Keratinocyte (primary cell): ENCODE measurements at regions not wholly inside any gene's neighbourhood (a gene's known extent, or its start where the extent isn't known, plus 50 kb on each side); places are given as distances from the start of the nearest gene placed in this dataset.

Experiments
- DNase-seq: peaks from one replicate; pipeline ENCODE4 v3.0.0-alpha.2; 2011; ENCODE audit warnings: low read depth, missing footprints, low spot score
- FAIRE-seq: peaks from 2 replicates; lab custom pipeline; 2011; peaks lifted over from hg19 to GRCh38; lab: Jason Lieb, UNC
- H2AFZ ChIP-seq: 2 replicates; pipeline ENCODE4 v1.6.0; 2012; ENCODE audit warnings: low read length, control low read depth, inconsistent platforms; ENCODE audit not compliant: control insufficient read depth
- H3K27ac ChIP-seq: 2 replicates; pipeline ENCODE4 v1.5.1; 2011; ENCODE audit warnings: low read length; ENCODE audit not compliant: control insufficient read depth, insufficient read depth
- H3K27me3 ChIP-seq: 3 replicates; pipeline ENCODE4 v1.6.0; 2011; ENCODE audit warnings: low read length; ENCODE audit not compliant: control insufficient read depth, insufficient read depth; ENCODE audit errors: extremely low read depth
- H3K36me3 ChIP-seq, 2 experiments: 2 replicates in 1 of 2; 3 replicates in 1 of 2; pipeline ENCODE4 v1.5.1; 2011; ENCODE audit warnings: low read length in 2 of 2, mild to moderate bottlenecking in 1 of 2; ENCODE audit not compliant: control insufficient read depth in 2 of 2, insufficient read depth in 2 of 2; ENCODE audit errors: extremely low read depth in 1 of 2
- H3K4me1 ChIP-seq: 3 replicates; pipeline ENCODE4 v1.5.1; 2011; ENCODE audit warnings: low read length; ENCODE audit not compliant: control insufficient read depth, insufficient read depth; ENCODE audit errors: extremely low read depth
- H3K4me2 ChIP-seq: 3 replicates; pipeline ENCODE4 v1.6.0; 2011; ENCODE audit warnings: low read depth, low read length; ENCODE audit not compliant: control insufficient read depth, insufficient read depth; ENCODE audit errors: extremely low read depth
- H3K4me3 ChIP-seq, 3 experiments: fragments of 200-600 bp in 1 of 3; sonication (generic) in 1 of 3; 2 replicates in 2 of 3; 3 replicates in 1 of 3; pipeline ENCODE4 v1.5.1; 2011 to 2016; ENCODE audit warnings: low read length in 3 of 3, mild to moderate bottlenecking in 3 of 3, control low read depth in 2 of 3, inconsistent platforms in 1 of 3, low read depth in 1 of 3, mixed read lengths in 1 of 3, mixed run types in 1 of 3, moderate library complexity in 1 of 3; ENCODE audit not compliant: control insufficient read depth in 2 of 3, insufficient read depth in 2 of 3; ENCODE audit errors: extremely low read depth in 1 of 3
- H3K79me2 ChIP-seq: 2 replicates; pipeline ENCODE4 v1.6.0; 2012; ENCODE audit warnings: low read length; ENCODE audit not compliant: control insufficient read depth, insufficient read depth
- H3K9ac ChIP-seq: 3 replicates; pipeline ENCODE4 v1.6.0; 2011; ENCODE audit warnings: low read length; ENCODE audit not compliant: control insufficient read depth, insufficient read depth; ENCODE audit errors: extremely low read depth
- H3K9me1 ChIP-seq: 3 replicates; pipeline ENCODE4 v1.6.0; 2011; ENCODE audit warnings: low read length; ENCODE audit not compliant: control insufficient read depth, insufficient read depth; ENCODE audit errors: extremely low read depth
- H3K9me3 ChIP-seq: 2 replicates; pipeline ENCODE4 v1.5.1; 2012; ENCODE audit warnings: low read depth, low read length; ENCODE audit not compliant: control insufficient read depth
- H4K20me1 ChIP-seq: 3 replicates; pipeline ENCODE4 v1.6.0; 2011; ENCODE audit warnings: low read length; ENCODE audit not compliant: control insufficient read depth, insufficient read depth; ENCODE audit errors: extremely low read depth
- CTCF ChIP-seq, 3 experiments: IDR thresholded peaks in 1 of 3; conservative IDR thresholded peaks in 1 of 3; optimal IDR thresholded peaks in 1 of 3; 2 replicates in 2 of 3; 3 replicates in 1 of 3; pipeline versions ENCODE3 to v1.5.1; 2011; ENCODE audit warnings: low read length in 3 of 3, mild to moderate bottlenecking in 3 of 3, moderate library complexity in 2 of 3, control low read depth in 1 of 3, inconsistent platforms in 1 of 3; ENCODE audit not compliant: insufficient read depth in 2 of 3; ENCODE audit errors: extremely low read depth in 1 of 3
- EZH2 ChIP-seq: IDR thresholded peaks from one replicate; pipeline ENCODE4 v1.6.1; 2012; ENCODE audit warnings: inconsistent platforms, mild to moderate bottlenecking, low read length, moderate library complexity
- dilution Hi-C: fragments of 300-500 bp; cut with MboI; formaldehyde crosslinking; loops from one replicate; pipeline ENCODE4 v1.7.0; 2020; ENCODE audit warnings: low sequenced_read_pairs; ENCODE audit not compliant: extremely low pct_ligation_motif_present

GRCh38 chr13:106033659-106034058, 501.8 kb downstream of the EFNB2 start:
- Histone ChIP-seq H3K79me2 (no peaks in the 10 kb centered on the region), H3K4me2 (no peak overlapping the region), H3K9me3 (no peaks in the 10 kb centered on the region), H3K27ac (no peak overlapping the region), H3K4me1 (peaks cover 3% of the 10 kb centered on the region), H3K9ac (no peak overlapping the region), H2AFZ (no peak overlapping the region), H3K36me3 (no peaks in the 10 kb centered on the region), H4K20me1 (no peaks in the 10 kb centered on the region), H3K4me3 (no peak overlapping the region), H3K27me3 (no peaks in the 10 kb centered on the region), H3K9me1 (no peaks in the 10 kb centered on the region)
- DNase-seq (no peak), FAIRE-seq (no peak)
- TF ChIP-seq CTCF (optimal IDR thresholded peaks at IDR 0.05 in 1 of 3, IDR thresholded peaks at IDR 0.05 in 1 of 3, conservative IDR thresholded peaks at IDR 0.05 in 1 of 3; ENCODE audit: extremely low read depth in 1 of 3, insufficient read depth in 2 of 3, low read length in 3 of 3) (peak in 2 of 3 experiments; percentile 10 to 33), EZH2 (no peak)
- dilution Hi-C loops, result no loop called here

GRCh38 chr13:106032441-106032840, 503.0 kb downstream of the EFNB2 start:
- no peak for DNase-seq
- dilution Hi-C loops, result no loop called here
- Histone ChIP-seq H3K9me3 (no peaks in the 10 kb centered on the region), H3K9me1 (no peaks in the 10 kb centered on the region), H3K79me2 (no peaks in the 10 kb centered on the region), H3K4me3 (no peak overlapping the region), H3K4me1 (peaks cover 3% of the 10 kb centered on the region), H2AFZ (no peak overlapping the region), H3K27ac (no peak overlapping the region), H3K4me2 (no peak overlapping the region), H3K27me3 (no peaks in the 10 kb centered on the region), H3K9ac (no peak overlapping the region), H4K20me1 (no peaks in the 10 kb centered on the region), H3K36me3 (no peaks in the 10 kb centered on the region)
- no peak for FAIRE-seq
- TF ChIP-seq CTCF (optimal IDR thresholded peaks at IDR 0.05 in 1 of 3, IDR thresholded peaks at IDR 0.05 in 1 of 3, conservative IDR thresholded peaks at IDR 0.05 in 1 of 3; ENCODE audit: extremely low read depth in 1 of 3, insufficient read depth in 2 of 3, low read length in 3 of 3) (no peak), EZH2 (no peak)
